ENCODE measurements at regions not wholly inside any gene's neighbourhood (a gene's known extent, or its start where the extent isn't known, plus 50 kb on each side); places are given as distances from the start of the nearest gene placed in this dataset.

GRCh38 chr10:83666762-83667161, 472.5 kb upstream of the GHITM start:
- H3K4me3 ChIP-seq (ENCODE audit: low read length) = no peak overlapping the region
- TF ChIP-seq CTCF (IDR thresholded peaks at IDR 0.05; ENCODE audit: low read depth, low read length) = no peak
- TF ChIP-seq EZH2phosphoT487 (IDR thresholded peaks at IDR 0.05; ENCODE audit: low read depth) = no peak
- H3K9ac ChIP-seq (ENCODE audit: low read length) = no peak overlapping the region
- no peaks in the 10 kb centered on the region for H4K20me1 ChIP-seq (ENCODE audit: insufficient read depth, low read length)
- no peaks in the 10 kb centered on the region for H3K9me3 ChIP-seq (ENCODE audit: insufficient read depth, low read length)
- H3K36me3 ChIP-seq (replicated peaks; ENCODE audit: low read depth, low read length) = no peaks in the 10 kb centered on the region
- H3K4me1 ChIP-seq (ENCODE audit: low read length) = peaks cover 12% of the 10 kb centered on the region
- no peak overlapping the region for H3K4me2 ChIP-seq (ENCODE audit: low read length)
- H3K27me3 ChIP-seq (ENCODE audit: low read depth, low read length) = no peaks in the 10 kb centered on the region
- no peak overlapping the region for H2AFZ ChIP-seq (ENCODE audit: low read depth, low read length)
- H3K27ac ChIP-seq (ENCODE audit: low read length) = no peak overlapping the region
- H3K79me2 ChIP-seq (ENCODE audit: low read length) = no peaks in the 10 kb centered on the region

GRCh38 chr10:83667594-83667993, 471.7 kb upstream of the GHITM start:
- Histone ChIP-seq H3K27me3 (ENCODE audit: low read depth, low read length) (no peaks in the 10 kb centered on the region), H3K27ac (ENCODE audit: low read length) (no peak overlapping the region), H4K20me1 (ENCODE audit: insufficient read depth, low read length) (no peaks in the 10 kb centered on the region), H3K4me1 (ENCODE audit: low read length) (peaks cover 12% of the 10 kb centered on the region), H3K9me3 (ENCODE audit: insufficient read depth, low read length) (no peaks in the 10 kb centered on the region), H2AFZ (ENCODE audit: low read depth, low read length) (no peak overlapping the region), H3K9ac (ENCODE audit: low read length) (no peak overlapping the region), H3K79me2 (ENCODE audit: low read length) (no peaks in the 10 kb centered on the region), H3K36me3 (replicated peaks; ENCODE audit: low read depth, low read length) (no peaks in the 10 kb centered on the region), H3K4me2 (ENCODE audit: low read length) (peak overlapping the region; percentile 42), H3K4me3 (ENCODE audit: low read length) (no peak overlapping the region)
- TF ChIP-seq EZH2phosphoT487 (IDR thresholded peaks at IDR 0.05; ENCODE audit: low read depth) = no peak
- TF ChIP-seq CTCF (IDR thresholded peaks at IDR 0.05; ENCODE audit: low read depth, low read length) = no peak

GRCh38 chr10:83673316-83673715, 466.0 kb upstream of the GHITM start:
- Histone ChIP-seq H3K27ac (ENCODE audit: low read length) (no peak overlapping the region), H4K20me1 (ENCODE audit: insufficient read depth, low read length) (no peaks in the 10 kb centered on the region), H3K79me2 (ENCODE audit: low read length) (no peaks in the 10 kb centered on the region), H3K36me3 (replicated peaks; ENCODE audit: low read depth, low read length) (no peaks in the 10 kb centered on the region), H2AFZ (ENCODE audit: low read depth, low read length) (no peak overlapping the region), H3K4me2 (ENCODE audit: low read length) (no peak overlapping the region), H3K9ac (ENCODE audit: low read length) (no peak overlapping the region), H3K9me3 (ENCODE audit: insufficient read depth, low read length) (no peaks in the 10 kb centered on the region), H3K27me3 (ENCODE audit: low read depth, low read length) (no peaks in the 10 kb centered on the region), H3K4me3 (ENCODE audit: low read length) (no peak overlapping the region), H3K4me1 (ENCODE audit: low read length) (peaks cover 13% of the 10 kb centered on the region)
- TF ChIP-seq EZH2phosphoT487 (IDR thresholded peaks at IDR 0.05; ENCODE audit: low read depth) (no peak), CTCF (IDR thresholded peaks at IDR 0.05; ENCODE audit: low read depth, low read length) (no peak)

- TF ChIP-seq CTCF (IDR thresholded peaks at IDR 0.05; ENCODE audit: low read depth, low read length) (no peak), EZH2phosphoT487 (IDR thresholded peaks at IDR 0.05; ENCODE audit: low read depth) (no peak)
- H3K36me3 ChIP-seq (replicated peaks; ENCODE audit: low read depth, low read length) = no peaks in the 10 kb centered on the region
- no peaks in the 10 kb centered on the region for H3K9me3 ChIP-seq (ENCODE audit: insufficient read depth, low read length)
- no peak overlapping the region for H2AFZ ChIP-seq (ENCODE audit: low read depth, low read length)
- H4K20me1 ChIP-seq (ENCODE audit: insufficient read depth, low read length) = no peaks in the 10 kb centered on the region
- no peak overlapping the region for H3K4me3 ChIP-seq (ENCODE audit: low read length)
- H3K27me3 ChIP-seq (ENCODE audit: low read depth, low read length) = no peaks in the 10 kb centered on the region
- no peaks in the 10 kb centered on the region for H3K79me2 ChIP-seq (ENCODE audit: low read length)
- H3K9ac ChIP-seq (ENCODE audit: low read length) = no peak overlapping the region
- H3K27ac ChIP-seq (ENCODE audit: low read length) = no peak overlapping the region
- peak overlapping the region; percentile 80; the same call in 1 of the 2 replicates for H3K4me2 ChIP-seq (ENCODE audit: low read length)
- peaks cover 44% of the 10 kb centered on the region for H3K4me1 ChIP-seq (ENCODE audit: low read length)
Measured at GRCh38 chr10:83677795-83678194, 461.5 kb upstream of the GHITM start.
